GM19025 (cell line): ENCODE measurements at regions not wholly inside any gene's neighbourhood (a gene's known extent, or its start where the extent isn't known, plus 50 kb on each side); places are given as distances from the start of the nearest gene placed in this dataset.

Experiments
- ATAC-seq: cut with Tn5 transposase; IDR thresholded peaks from one replicate; pipeline ENCODE4 v1.9.1; 2021; ENCODE audit warnings: mild to moderate bottlenecking, low read depth, moderate library complexity; ENCODE audit not compliant: unreplicated experiment

GRCh38 chr9:118163751-118164150 is 459.5 kb downstream of the TLR4 start:
- no peak for ATAC-seq

DNA sequence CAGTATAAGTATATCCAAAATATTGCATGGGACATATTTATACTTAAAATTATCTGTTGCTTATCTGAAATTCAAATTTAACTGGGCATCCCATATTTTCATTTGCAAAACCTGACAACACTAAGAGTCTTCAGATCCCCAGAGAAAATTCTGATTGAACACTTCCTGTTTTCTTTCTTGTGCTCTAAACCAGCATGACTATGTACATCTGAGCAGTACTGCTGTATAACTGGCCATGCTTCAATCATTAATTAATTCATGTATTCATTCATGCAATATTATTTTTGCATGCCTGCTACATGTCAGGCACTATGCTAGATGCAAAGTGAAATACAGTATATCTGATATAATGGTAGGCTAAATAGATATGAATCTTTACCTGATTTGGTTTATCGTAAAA is 461.2 kb downstream of the TLR4 start:
- no peak for ATAC-seq

GRCh38 chr9:118170032-118170955 is 466.1 kb downstream of the TLR4 start:
- ATAC-seq = no peak

DNA sequence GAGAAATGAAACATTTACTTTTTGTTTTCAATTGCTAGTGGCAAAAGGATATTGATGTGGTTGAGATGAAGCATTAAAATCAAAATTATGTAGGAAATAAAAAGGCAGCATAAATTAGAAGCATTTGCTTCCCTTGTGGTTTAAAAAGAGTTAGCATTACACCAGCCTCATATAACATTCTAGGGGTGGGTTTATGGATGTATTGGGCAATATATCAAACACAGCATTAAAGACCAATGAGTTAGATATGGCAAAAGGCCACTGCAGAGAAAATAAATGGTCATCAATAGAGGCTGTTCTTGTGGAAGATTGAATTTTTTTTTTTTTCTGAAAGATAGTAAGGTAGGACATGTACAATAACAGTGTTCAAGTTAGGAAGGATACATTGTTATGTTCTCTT is 473.0 kb downstream of the TLR4 start:
- no peak for ATAC-seq

GRCh38 chr9:118183576-118183975 is 479.4 kb downstream of the TLR4 start:
- ATAC-seq = no peak

- ATAC-seq = no peak
Observed at GRCh38 chr9:118187408-118187807, 483.2 kb downstream of the TLR4 start.

GRCh38 chr9:118189615-118190014 is 485.4 kb downstream of the TLR4 start:
- ATAC-seq = no peak

DNA sequence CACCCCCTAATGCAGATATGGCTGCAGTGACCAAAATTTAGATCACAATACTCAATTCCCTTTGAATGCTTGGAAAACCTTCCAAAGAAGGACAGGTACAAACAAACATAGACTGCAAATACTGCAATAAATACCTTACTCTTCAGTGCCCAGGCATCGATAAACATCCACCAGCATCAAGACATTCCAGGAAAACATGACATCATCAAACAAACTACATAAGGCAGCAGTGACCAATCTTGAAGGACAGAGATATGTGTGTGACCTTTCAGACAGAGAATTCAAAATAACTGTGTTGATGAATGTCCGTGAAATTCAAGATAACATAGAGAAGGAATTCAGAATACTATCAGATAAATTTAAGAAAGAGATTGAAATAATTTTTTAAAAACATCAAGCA is 488.6 kb downstream of the TLR4 start:
- no peak for ATAC-seq

DNA sequence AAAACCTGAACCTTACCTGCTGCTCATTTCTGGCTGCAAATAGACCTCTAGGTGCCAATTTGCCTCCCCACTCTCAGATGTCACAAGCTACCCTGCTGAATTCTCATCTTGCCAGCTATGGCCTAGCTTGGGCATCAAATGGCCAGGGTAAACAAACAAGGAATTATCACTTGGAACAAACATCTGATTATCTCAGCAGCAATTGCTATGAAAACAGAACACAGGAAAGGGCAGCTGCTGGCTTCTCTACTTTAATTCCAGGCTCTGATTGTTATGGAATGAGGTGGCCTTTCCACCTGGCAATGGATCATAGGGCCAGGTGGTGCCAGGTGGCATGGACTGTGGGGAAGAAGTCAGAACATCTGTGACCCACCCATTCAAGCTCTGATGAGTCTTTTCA is 505.1 kb downstream of the TLR4 start:
- no peak for ATAC-seq

DNA sequence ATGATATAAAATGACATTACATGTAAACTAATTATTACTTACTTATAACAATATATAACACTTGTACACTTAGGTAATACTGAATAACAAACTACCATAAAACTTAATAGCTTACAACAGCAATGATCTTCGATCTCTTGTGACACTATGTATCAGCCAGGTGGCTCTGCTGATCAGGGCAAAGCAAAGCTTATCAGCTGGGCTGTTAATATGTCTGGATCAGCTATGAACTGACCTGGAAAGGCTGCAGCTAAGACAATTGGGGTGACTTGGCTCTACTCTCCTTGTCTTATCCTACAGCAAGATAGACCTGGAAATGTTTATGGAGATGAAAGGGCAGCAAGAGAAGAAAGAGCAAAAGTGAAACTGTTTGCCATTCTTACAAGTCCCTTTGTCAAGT is 511.3 kb downstream of the TLR4 start:
- ATAC-seq = no peak

DNA sequence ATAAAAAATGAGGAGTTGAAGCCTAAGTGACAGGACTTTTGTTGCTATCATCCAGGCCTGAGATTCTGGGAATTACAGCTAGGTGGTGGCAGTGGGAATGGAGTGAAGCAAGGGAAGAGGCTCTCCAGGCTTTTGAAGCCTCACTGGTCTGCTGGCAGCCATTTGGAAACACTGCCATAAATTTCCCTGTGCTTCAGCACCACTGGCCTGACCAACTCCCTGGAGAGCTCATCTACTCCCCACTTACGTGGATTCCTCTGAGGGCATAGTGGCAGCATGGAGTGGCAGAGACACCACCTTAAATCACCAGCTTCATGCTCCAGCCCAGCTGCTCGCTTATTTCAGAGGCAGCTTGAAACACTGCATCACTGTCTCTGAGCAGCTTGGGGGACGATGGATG is 518.2 kb downstream of the TLR4 start:
- ATAC-seq = no peak

GRCh38 chr9:118223111-118223510 is 518.9 kb downstream of the TLR4 start:
- ATAC-seq = no peak

DNA sequence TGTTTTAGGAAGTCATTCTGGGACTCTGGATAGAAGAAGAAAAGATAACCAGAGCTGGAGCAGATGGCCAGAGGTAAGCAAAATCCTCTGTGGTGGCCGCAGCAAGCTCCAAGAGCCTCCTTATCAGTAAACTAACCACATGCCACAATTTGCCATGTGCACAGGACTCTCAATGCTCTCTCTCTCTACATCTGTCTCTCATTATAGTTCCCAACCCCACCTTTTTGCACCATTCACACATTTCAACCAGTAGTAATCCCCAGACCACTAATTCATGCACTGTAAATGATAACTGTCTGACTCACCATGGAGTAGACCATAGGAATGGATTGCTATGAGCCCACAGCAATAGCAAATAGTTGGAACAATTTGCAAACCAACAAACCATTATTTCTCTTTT is 526.1 kb downstream of the TLR4 start:
- ATAC-seq = no peak

- no peak for ATAC-seq
Observed at GRCh38 chr9:118236625-118237024, 532.4 kb downstream of the TLR4 start.

GRCh38 chr9:118238139-118238538 is 533.9 kb downstream of the TLR4 start:
- no peak for ATAC-seq

DNA sequence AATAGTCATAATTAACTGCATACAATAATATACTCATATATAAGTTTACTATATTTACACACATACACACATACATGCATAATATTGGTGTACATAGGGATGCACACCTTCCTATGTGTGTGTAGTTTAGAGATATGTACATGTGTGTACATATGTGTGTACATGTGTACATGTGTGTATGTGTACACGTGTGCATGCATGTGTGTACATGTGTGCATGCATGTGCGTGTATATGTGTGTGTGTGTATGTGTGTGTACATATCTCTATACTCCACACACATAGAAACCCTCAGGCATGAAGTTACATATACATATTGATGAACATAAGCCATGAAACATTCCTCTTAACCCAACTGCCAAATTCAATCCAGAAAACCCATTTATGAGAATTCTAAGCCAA is 547.8 kb downstream of the TLR4 start:
- no peak for ATAC-seq

GRCh38 chr9:118262191-118262590 is 558.0 kb downstream of the TLR4 start:
- no peak for ATAC-seq

DNA sequence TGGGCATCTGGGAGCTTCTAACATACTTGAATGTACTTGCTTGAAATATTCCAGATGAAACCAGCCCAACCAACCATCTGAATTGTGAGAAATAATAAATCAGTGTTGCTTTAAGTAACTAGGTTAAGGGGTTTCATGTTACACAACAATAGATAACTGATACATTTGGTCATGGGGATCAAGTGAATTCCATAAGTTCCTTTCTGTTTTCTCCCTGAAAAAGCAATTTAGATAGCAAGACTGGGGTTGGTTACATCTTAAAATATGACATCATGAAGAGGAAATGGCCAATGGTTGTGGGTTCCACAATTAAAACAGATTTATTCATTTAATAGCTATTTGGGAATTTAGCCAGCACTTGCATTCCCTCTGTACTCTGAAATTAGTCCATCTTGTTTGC is 559.7 kb downstream of the TLR4 start:
- ATAC-seq = no peak

DNA sequence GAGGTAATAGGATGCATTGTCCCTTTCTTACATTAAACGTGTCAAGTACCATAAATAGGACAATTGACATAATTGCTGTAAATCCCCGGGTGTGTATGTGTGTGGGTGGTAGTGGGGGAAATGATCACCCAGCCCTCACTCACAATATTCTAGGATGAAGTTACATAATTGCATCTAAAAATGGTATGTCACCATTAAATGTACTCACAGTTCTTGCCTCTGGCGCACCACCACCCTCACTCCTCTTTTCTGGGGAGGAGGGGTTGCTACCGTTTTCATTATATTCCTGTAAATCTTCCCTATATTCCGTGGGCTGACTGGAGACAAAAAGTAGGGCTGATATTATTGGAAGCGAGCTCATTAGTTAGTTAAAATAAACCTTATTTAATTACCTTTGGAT is 563.8 kb downstream of the TLR4 start:
- ATAC-seq = no peak

DNA sequence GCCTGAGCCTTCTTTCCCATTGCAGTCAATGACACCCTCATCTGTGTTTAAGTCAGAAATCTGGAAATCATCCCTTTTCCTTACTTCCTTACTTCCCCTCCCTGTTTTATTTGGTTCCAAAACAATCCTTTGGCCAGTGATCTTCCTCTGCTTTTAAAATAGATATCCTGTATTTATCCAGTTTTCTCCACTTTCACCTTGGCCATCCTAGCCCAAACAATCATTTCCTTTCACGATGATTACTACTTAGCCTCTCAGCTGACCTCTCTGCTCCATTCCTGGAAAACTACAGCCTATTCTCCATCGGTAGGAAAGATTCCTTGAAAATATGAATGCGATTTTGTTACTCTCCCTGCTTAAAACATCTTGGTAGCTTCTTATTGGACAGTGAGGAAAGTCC is 565.4 kb downstream of the TLR4 start:
- no peak for ATAC-seq

GRCh38 chr9:118271331-118271730 is 567.1 kb downstream of the TLR4 start:
- ATAC-seq = no peak

GRCh38 chr9:118271936-118272335 is 567.7 kb downstream of the TLR4 start:
- ATAC-seq = no peak

GRCh38 chr9:118273048-118273447 is 568.8 kb downstream of the TLR4 start:
- ATAC-seq = no peak
